ENCODE measurements at regions not wholly inside any gene's neighbourhood (a gene's known extent, or its start where the extent isn't known, plus 50 kb on each side); places are given as distances from the start of the nearest gene placed in this dataset.

GRCh38 chr18:22355598-22355997 is 62.1 kb downstream of the CTAGE1 start:
- peaks cover 40% of the 10 kb centered on the region for H3K27me3 Mint-ChIP-seq (ENCODE audit: low read depth, unreplicated experiment)
- TF ChIP-seq CTCF (IDR thresholded peaks at IDR 0.05; ENCODE audit: insufficient read depth, low read depth, low read length), result no peak
- no peak for TF ChIP-seq EZH2 (IDR thresholded peaks at IDR 0.05; ENCODE audit: insufficient read depth, low read length)

GRCh38 chr18:22355069-22355468 is 62.6 kb downstream of the CTAGE1 start:
- Mint-ChIP-seq H3K4me3 (ENCODE audit: unreplicated experiment) (no peak overlapping the region), H3K4me1 (ENCODE audit: low read depth, unreplicated experiment) (no peaks in the 10 kb centered on the region), H3K9me3 (ENCODE audit: unreplicated experiment) (peaks cover 3% of the 10 kb centered on the region), H3K27me3 (ENCODE audit: low read depth, unreplicated experiment) (peaks cover 45% of the 10 kb centered on the region), H3K36me3 (ENCODE audit: low read depth, unreplicated experiment) (no peaks in the 10 kb centered on the region), H3K27ac (ENCODE audit: unreplicated experiment) (no peak overlapping the region)
- no peak overlapping the region for H3K27ac ChIP-seq (ENCODE audit: low read depth, low read length)
- H2AFZ ChIP-seq (ENCODE audit: low read depth, low read length), result no peak overlapping the region
- no peak overlapping the region for H3K4me3 ChIP-seq (ENCODE audit: insufficient read depth, low read depth, low read length)
- no peaks in the 10 kb centered on the region for H3K36me3 ChIP-seq (ENCODE audit: insufficient read depth, low read length)
- DNase-seq (ENCODE audit: low read depth), result no peak
- no peak for FAIRE-seq
- H4K20me1 ChIP-seq (ENCODE audit: insufficient read depth, low read length), result no peaks in the 10 kb centered on the region
- no peak overlapping the region for H3K9ac ChIP-seq (ENCODE audit: low read length)
- H3K4me1 ChIP-seq (ENCODE audit: insufficient read depth, low read length), result no peaks in the 10 kb centered on the region
- H3K79me2 ChIP-seq (ENCODE audit: insufficient read depth, low read length), result no peaks in the 10 kb centered on the region
- TF ChIP-seq CTCF (IDR thresholded peaks at IDR 0.05; ENCODE audit: insufficient read depth, low read depth, low read length), result no peak
- TF ChIP-seq EZH2 (IDR thresholded peaks at IDR 0.05; ENCODE audit: insufficient read depth, low read length), result no peak
- no peak overlapping the region for H3K4me2 ChIP-seq (ENCODE audit: low read length)
- H3K27me3 ChIP-seq (ENCODE audit: insufficient read depth, low read length), result peaks cover 5% of the 10 kb centered on the region
- no peaks in the 10 kb centered on the region for H3K9me3 ChIP-seq (ENCODE audit: insufficient read depth, low read depth, low read length)

More at GRCh38 chr18:22355598-22355997, 62.1 kb downstream of the CTAGE1 start:
- no peak overlapping the region for H3K27ac Mint-ChIP-seq (ENCODE audit: unreplicated experiment)
- Histone ChIP-seq H3K4me1 (ENCODE audit: insufficient read depth, low read length) (no peaks in the 10 kb centered on the region), H3K9ac (ENCODE audit: low read length) (no peak overlapping the region), H3K4me2 (ENCODE audit: low read length) (no peak overlapping the region), H3K4me3 (ENCODE audit: insufficient read depth, low read depth, low read length) (no peak overlapping the region), H2AFZ (ENCODE audit: low read depth, low read length) (no peak overlapping the region), H4K20me1 (ENCODE audit: insufficient read depth, low read length) (no peaks in the 10 kb centered on the region), H3K79me2 (ENCODE audit: insufficient read depth, low read length) (no peaks in the 10 kb centered on the region), H3K27ac (ENCODE audit: low read depth, low read length) (no peak overlapping the region), H3K9me3 (ENCODE audit: insufficient read depth, low read depth, low read length) (no peaks in the 10 kb centered on the region), H3K36me3 (ENCODE audit: insufficient read depth, low read length) (no peaks in the 10 kb centered on the region), H3K27me3 (ENCODE audit: insufficient read depth, low read length) (peaks cover 2% of the 10 kb centered on the region)
- H3K36me3 Mint-ChIP-seq (ENCODE audit: low read depth, unreplicated experiment), result no peaks in the 10 kb centered on the region
- no peaks in the 10 kb centered on the region for H3K4me1 Mint-ChIP-seq (ENCODE audit: low read depth, unreplicated experiment)
- peaks cover 3% of the 10 kb centered on the region for H3K9me3 Mint-ChIP-seq (ENCODE audit: unreplicated experiment)
- no peak overlapping the region for H3K4me3 Mint-ChIP-seq (ENCODE audit: unreplicated experiment)
- DNase-seq (ENCODE audit: low read depth) (no peak), FAIRE-seq (no peak)

GRCh38 chr18:22349966-22350365 is 67.7 kb downstream of the CTAGE1 start:
- DNase-seq (ENCODE audit: low read depth) (peak; percentile 42), FAIRE-seq (no peak)
- Mint-ChIP-seq H3K27ac (ENCODE audit: unreplicated experiment) (no peak overlapping the region), H3K4me1 (ENCODE audit: low read depth, unreplicated experiment) (peaks cover 31% of the 10 kb centered on the region), H3K27me3 (ENCODE audit: low read depth, unreplicated experiment) (peaks cover 41% of the 10 kb centered on the region), H3K4me3 (ENCODE audit: unreplicated experiment) (no peak overlapping the region), H3K36me3 (ENCODE audit: low read depth, unreplicated experiment) (no peaks in the 10 kb centered on the region), H3K9me3 (ENCODE audit: unreplicated experiment) (peaks cover 1% of the 10 kb centered on the region)
- TF ChIP-seq CTCF (IDR thresholded peaks at IDR 0.05; ENCODE audit: insufficient read depth, low read depth, low read length) (no peak), EZH2 (IDR thresholded peaks at IDR 0.05; ENCODE audit: insufficient read depth, low read length) (no peak)
- H3K4me1 ChIP-seq (ENCODE audit: insufficient read depth, low read length), result peaks cover 46% of the 10 kb centered on the region
- H3K4me3 ChIP-seq (ENCODE audit: insufficient read depth, low read depth, low read length), result no peak overlapping the region
- H3K36me3 ChIP-seq (ENCODE audit: insufficient read depth, low read length), result no peaks in the 10 kb centered on the region
- H3K9ac ChIP-seq (ENCODE audit: low read length), result no peak overlapping the region
- no peak overlapping the region for H2AFZ ChIP-seq (ENCODE audit: low read depth, low read length)
- no peaks in the 10 kb centered on the region for H3K9me3 ChIP-seq (ENCODE audit: insufficient read depth, low read depth, low read length)
- no peaks in the 10 kb centered on the region for H3K79me2 ChIP-seq (ENCODE audit: insufficient read depth, low read length)
- peak overlapping the region; percentile 52 for H3K27ac ChIP-seq (ENCODE audit: low read depth, low read length)
- no peaks in the 10 kb centered on the region for H4K20me1 ChIP-seq (ENCODE audit: insufficient read depth, low read length)
- H3K4me2 ChIP-seq (ENCODE audit: low read length), result peak overlapping the region; percentile 88
- peaks cover 10% of the 10 kb centered on the region for H3K27me3 ChIP-seq (ENCODE audit: insufficient read depth, low read length)

All from astrocyte (in vitro differentiated cells and primary cell).